ENCODE measurements at regions not wholly inside any gene's neighbourhood (a gene's known extent, or its start where the extent isn't known, plus 50 kb on each side); places are given as distances from the start of the nearest gene placed in this dataset.

DNA sequence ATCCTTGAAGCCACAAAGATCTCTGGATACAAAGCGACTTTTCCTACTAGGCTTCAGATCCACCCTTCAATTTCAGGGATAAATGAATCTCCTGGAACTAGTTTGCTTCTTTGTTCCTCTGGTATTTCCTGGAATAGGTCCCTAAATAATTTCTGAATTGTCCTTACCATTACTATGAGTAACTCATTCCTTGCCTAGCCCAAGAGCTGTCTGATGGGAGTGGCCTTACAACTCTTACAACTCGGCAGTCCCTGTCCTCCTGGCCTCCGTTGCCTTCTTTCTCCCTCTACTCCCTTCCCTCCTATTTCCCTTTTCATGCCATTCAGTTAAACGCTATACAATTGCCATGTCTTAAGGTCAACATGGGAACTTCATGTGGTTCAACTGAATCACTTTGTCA is 98.2 kb upstream of the FHL2 start:
- DNase-seq (no peak), ATAC-seq (replicated peaks in 1 of 4) (no peak)
- WGBS (ENCODE audit: insufficient coverage) = 87% methylated on average over 3 of the region's 4 CpGs
- Mint-ChIP-seq H3K36me3 (no peaks in the 10 kb centered on the region), H3K4me1 (peaks cover 0 to 4% (median 0%) of the 10 kb centered on the region in 3 donors), H3K27ac (no peak overlapping the region), H3K27me3 (peaks cover 13 to 36% of the 10 kb centered on the region in 2 donors), H3K9me3 (peaks cover 10 to 25% (median 16%) of the 10 kb centered on the region in 3 donors), H3K4me3 (no peak overlapping the region)
- ChIA-PET CTCF (no interaction called here), POLR2A (no interaction called here)
- H3K9me3 ChIP-seq = no peaks in the 10 kb centered on the region
- no peak overlapping the region for H3K4me3 ChIP-seq (ENCODE audit: control insufficient read depth in 1 of 2, extremely low read depth in 1 of 2, low read length in 1 of 2)
- H3K27me3 ChIP-seq (replicated peaks in 1 of 2; ENCODE audit: control insufficient read depth in 2 of 2, extremely low read depth in 1 of 2, insufficient read depth in 2 of 2, low read length in 1 of 2) = peaks cover 0 to 14% of the 10 kb centered on the region in 2 experiments
- no peaks in the 10 kb centered on the region for H3K36me3 ChIP-seq (ENCODE audit: control insufficient read depth in 2 of 2, extremely low read depth in 1 of 2, insufficient read depth in 1 of 2, low read length in 1 of 2)
- no peaks in the 10 kb centered on the region for H3K4me1 ChIP-seq (ENCODE audit: control insufficient read depth in 1 of 2, extremely low read depth in 1 of 2, insufficient read depth in 2 of 2, low read length in 2 of 2)
- no peak overlapping the region for H3K27ac ChIP-seq (ENCODE audit: low read length)

GRCh38 chr2:105496271-105496670 is 97.4 kb upstream of the FHL2 start:
- H3K9me3 Mint-ChIP-seq = peaks cover 10 to 24% (median 15%) of the 10 kb centered on the region in 3 donors
- H3K36me3 ChIP-seq (ENCODE audit: control insufficient read depth in 2 of 2, extremely low read depth in 1 of 2, insufficient read depth in 1 of 2, low read length in 1 of 2) = no peaks in the 10 kb centered on the region
- H3K27ac Mint-ChIP-seq = no peak overlapping the region
- H3K4me3 Mint-ChIP-seq = no peak overlapping the region
- 89% methylated on average over 1 of the region's 3 CpGs for WGBS (ENCODE audit: insufficient coverage)
- H3K27me3 ChIP-seq (replicated peaks in 1 of 2; ENCODE audit: control insufficient read depth in 2 of 2, extremely low read depth in 1 of 2, insufficient read depth in 2 of 2, low read length in 1 of 2) = peaks cover 0 to 14% of the 10 kb centered on the region in 2 experiments
- DNase-seq = no peak
- peaks cover 0 to 4% (median 0%) of the 10 kb centered on the region in 3 donors for H3K4me1 Mint-ChIP-seq
- ATAC-seq (replicated peaks in 1 of 4) = no peak
- H3K36me3 Mint-ChIP-seq = no peaks in the 10 kb centered on the region
- ChIA-PET CTCF (no interaction called here), POLR2A (interaction anchor here in 1 of 2 donors (0.6 kb wide), 1 partner anchor 445 kb away, joined by 3 read pairs; no protein-coding TSS in a partner anchor)
- H3K4me3 ChIP-seq (ENCODE audit: control insufficient read depth in 1 of 2, extremely low read depth in 1 of 2, low read length in 1 of 2) = no peak overlapping the region
- H3K4me1 ChIP-seq (ENCODE audit: control insufficient read depth in 1 of 2, extremely low read depth in 1 of 2, insufficient read depth in 2 of 2, low read length in 2 of 2) = no peaks in the 10 kb centered on the region
- no peaks in the 10 kb centered on the region for H3K9me3 ChIP-seq
- peaks cover 19 to 36% of the 10 kb centered on the region in 2 donors for H3K27me3 Mint-ChIP-seq
- H3K27ac ChIP-seq (ENCODE audit: low read length) = no peak overlapping the region

DNA sequence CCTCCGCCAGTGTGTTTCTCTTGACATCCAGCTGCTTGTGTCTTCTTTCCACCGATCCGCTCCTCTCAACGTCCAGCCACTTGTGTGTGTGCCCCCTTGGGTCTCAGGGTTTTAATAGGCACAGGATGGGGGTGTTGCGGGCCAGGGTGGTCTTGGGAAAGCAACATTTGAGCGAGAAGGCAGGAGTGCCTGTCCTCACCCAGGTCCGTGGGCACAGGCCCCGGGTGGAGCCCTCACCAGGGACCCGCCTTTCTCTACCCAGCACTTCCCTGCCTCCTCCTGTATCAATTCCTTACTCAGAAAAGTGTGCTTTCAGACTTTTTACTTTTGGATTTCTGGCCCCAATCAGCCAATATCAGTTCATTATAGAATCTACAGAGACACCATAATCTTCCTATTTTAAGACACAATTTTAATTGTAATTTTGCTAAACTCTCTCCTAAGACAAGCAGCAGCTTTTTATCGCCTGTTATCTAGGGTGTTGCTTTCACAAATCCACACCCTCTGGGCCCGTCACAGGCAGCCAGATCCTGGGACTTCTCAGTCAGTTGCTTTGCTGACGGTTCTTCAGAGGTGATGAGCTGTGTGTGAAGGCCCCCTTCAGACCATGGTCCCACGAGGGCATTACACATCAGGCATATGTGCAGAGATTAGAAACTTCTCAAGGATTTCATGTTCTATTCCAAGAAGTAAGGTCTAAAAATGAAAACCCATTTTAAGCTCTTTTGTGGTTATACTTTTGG is 96.0 kb upstream of the FHL2 start:
- Histone ChIP-seq H3K4me1 (ENCODE audit: control insufficient read depth in 1 of 2, extremely low read depth in 1 of 2, insufficient read depth in 2 of 2, low read length in 2 of 2) (no peaks in the 10 kb centered on the region), H3K36me3 (ENCODE audit: control insufficient read depth in 2 of 2, extremely low read depth in 1 of 2, insufficient read depth in 1 of 2, low read length in 1 of 2) (no peaks in the 10 kb centered on the region), H3K27ac (ENCODE audit: low read length) (no peak overlapping the region), H3K27me3 (replicated peaks in 1 of 2; ENCODE audit: control insufficient read depth in 2 of 2, extremely low read depth in 1 of 2, insufficient read depth in 2 of 2, low read length in 1 of 2) (peaks cover 0 to 14% of the 10 kb centered on the region in 2 experiments), H3K9me3 (no peaks in the 10 kb centered on the region), H3K4me3 (ENCODE audit: control insufficient read depth in 1 of 2, extremely low read depth in 1 of 2, low read length in 1 of 2) (no peak overlapping the region)
- ChIA-PET CTCF (no interaction called here), POLR2A (no interaction called here)
- WGBS (ENCODE audit: insufficient coverage) = 89% methylated on average over 9 of the region's 13 CpGs
- peaks cover 6 to 19% (median 11%) of the 10 kb centered on the region in 3 donors for H3K9me3 Mint-ChIP-seq
- ATAC-seq (replicated peaks in 1 of 4) (no peak), DNase-seq (no peak)
- no peak overlapping the region for H3K27ac Mint-ChIP-seq
- peaks cover 19 to 37% of the 10 kb centered on the region in 2 donors for H3K27me3 Mint-ChIP-seq
- no peak overlapping the region for H3K4me3 Mint-ChIP-seq
- peaks cover 0 to 4% (median 0%) of the 10 kb centered on the region in 3 donors for H3K4me1 Mint-ChIP-seq
- no peaks in the 10 kb centered on the region for H3K36me3 Mint-ChIP-seq

- Histone ChIP-seq H3K9me3 (no peaks in the 10 kb centered on the region), H3K36me3 (ENCODE audit: control insufficient read depth in 2 of 2, extremely low read depth in 1 of 2, insufficient read depth in 1 of 2, low read length in 1 of 2) (no peaks in the 10 kb centered on the region), H3K27ac (ENCODE audit: low read length) (no peak overlapping the region), H3K27me3 (replicated peaks in 1 of 2; ENCODE audit: control insufficient read depth in 2 of 2, extremely low read depth in 1 of 2, insufficient read depth in 2 of 2, low read length in 1 of 2) (peaks cover 0 to 12% of the 10 kb centered on the region in 2 experiments), H3K4me3 (ENCODE audit: control insufficient read depth in 1 of 2, extremely low read depth in 1 of 2, low read length in 1 of 2) (no peak overlapping the region), H3K4me1 (ENCODE audit: control insufficient read depth in 1 of 2, extremely low read depth in 1 of 2, insufficient read depth in 2 of 2, low read length in 2 of 2) (no peaks in the 10 kb centered on the region)
- Mint-ChIP-seq H3K4me1 (no peaks in the 10 kb centered on the region), H3K4me3 (no peak overlapping the region), H3K36me3 (no peaks in the 10 kb centered on the region), H3K27ac (no peak overlapping the region), H3K27me3 (peaks cover 10 to 19% of the 10 kb centered on the region in 2 donors), H3K9me3 (peaks cover 6 to 19% (median 11%) of the 10 kb centered on the region in 3 donors)
- CTCF ChIA-PET = no interaction called here
- ATAC-seq (replicated peaks in 1 of 4) = no peak
- no peak for DNase-seq
- no CpG with 5 or more reads among the region's 1 CpG for WGBS (ENCODE audit: insufficient coverage)
- POLR2A ChIA-PET = no interaction called here
These were observed 92.1 kb upstream of the FHL2 start for GRCh38 chr2:105490956-105491355.

GRCh38 chr2:105490204-105490603 is 91.4 kb upstream of the FHL2 start:
- WGBS (ENCODE audit: insufficient coverage) = 67% methylated on average over 3 of the region's 4 CpGs
- Mint-ChIP-seq H3K27me3 (peaks cover 6 to 19% of the 10 kb centered on the region in 2 donors), H3K9me3 (peaks cover 6 to 19% (median 11%) of the 10 kb centered on the region in 3 donors), H3K27ac (no peak overlapping the region), H3K36me3 (no peaks in the 10 kb centered on the region), H3K4me1 (no peaks in the 10 kb centered on the region), H3K4me3 (no peak overlapping the region)
- ChIA-PET POLR2A (no interaction called here), CTCF (interaction anchor here in 1 of 2 donors (0.6 kb wide), 2 partner anchors 797 to 1662 kb away, joined by 3 to 4 read pairs; no protein-coding TSS in a partner anchor)
- no peaks in the 10 kb centered on the region for H3K36me3 ChIP-seq (ENCODE audit: control insufficient read depth in 2 of 2, extremely low read depth in 1 of 2, insufficient read depth in 1 of 2, low read length in 1 of 2)
- no peak for DNase-seq
- H3K4me3 ChIP-seq (ENCODE audit: control insufficient read depth in 1 of 2, extremely low read depth in 1 of 2, low read length in 1 of 2) = no peak overlapping the region
- ATAC-seq (replicated peaks in 1 of 4) = no peak
- no peaks in the 10 kb centered on the region for H3K4me1 ChIP-seq (ENCODE audit: control insufficient read depth in 1 of 2, extremely low read depth in 1 of 2, insufficient read depth in 2 of 2, low read length in 2 of 2)
- H3K9me3 ChIP-seq = no peaks in the 10 kb centered on the region
- H3K27me3 ChIP-seq (replicated peaks in 1 of 2; ENCODE audit: control insufficient read depth in 2 of 2, extremely low read depth in 1 of 2, insufficient read depth in 2 of 2, low read length in 1 of 2) = peaks cover 0 to 12% of the 10 kb centered on the region in 2 experiments
- H3K27ac ChIP-seq (ENCODE audit: low read length) = no peak overlapping the region

DNA sequence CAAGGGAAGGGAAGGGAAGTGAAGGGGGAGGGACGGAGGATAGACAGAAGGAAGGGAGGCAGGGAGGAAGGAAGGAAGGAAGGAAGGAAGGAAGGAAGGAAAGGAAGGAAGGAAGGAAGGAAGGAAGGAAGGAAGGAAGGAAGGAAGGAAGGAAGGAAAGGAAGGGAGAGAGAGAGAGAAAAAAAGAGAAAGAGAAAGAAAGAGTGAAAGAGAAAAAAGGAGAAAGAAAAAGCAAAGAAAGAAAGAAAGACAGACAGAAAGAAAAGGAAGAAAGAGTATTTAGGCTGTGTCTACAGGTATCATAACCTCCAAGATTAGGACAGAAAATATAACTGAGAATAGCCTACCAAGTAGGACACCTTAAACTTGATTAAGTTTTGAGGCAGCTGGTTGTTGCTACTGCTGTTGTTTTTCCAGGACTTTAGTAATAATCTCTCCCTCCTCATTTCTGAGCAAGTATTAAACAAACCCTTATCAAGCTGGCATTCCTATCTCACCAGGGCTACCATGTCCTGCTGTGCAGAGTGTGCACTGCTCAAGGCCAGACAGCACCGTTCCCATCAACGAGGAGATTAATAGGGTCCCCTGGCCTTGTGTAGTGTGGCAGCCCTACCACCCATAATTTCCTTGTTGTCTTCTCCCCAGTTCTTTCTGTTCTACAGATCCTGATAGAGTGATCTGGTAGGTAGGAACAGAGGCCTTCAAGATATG is 90.5 kb upstream of the FHL2 start:
- Mint-ChIP-seq H3K9me3 (peaks cover 6 to 19% (median 11%) of the 10 kb centered on the region in 3 donors), H3K27ac (no peak overlapping the region), H3K4me1 (no peaks in the 10 kb centered on the region), H3K27me3 (peaks cover 6 to 15% of the 10 kb centered on the region in 2 donors), H3K36me3 (no peaks in the 10 kb centered on the region), H3K4me3 (no peak overlapping the region)
- no peak for DNase-seq
- Histone ChIP-seq H3K4me3 (ENCODE audit: control insufficient read depth in 1 of 2, extremely low read depth in 1 of 2, low read length in 1 of 2) (no peak overlapping the region), H3K9me3 (no peaks in the 10 kb centered on the region), H3K4me1 (ENCODE audit: control insufficient read depth in 1 of 2, extremely low read depth in 1 of 2, insufficient read depth in 2 of 2, low read length in 2 of 2) (no peaks in the 10 kb centered on the region), H3K36me3 (ENCODE audit: control insufficient read depth in 2 of 2, extremely low read depth in 1 of 2, insufficient read depth in 1 of 2, low read length in 1 of 2) (no peaks in the 10 kb centered on the region), H3K27ac (ENCODE audit: low read length) (no peak overlapping the region), H3K27me3 (replicated peaks in 1 of 2; ENCODE audit: control insufficient read depth in 2 of 2, extremely low read depth in 1 of 2, insufficient read depth in 2 of 2, low read length in 1 of 2) (peaks cover 0 to 4% of the 10 kb centered on the region in 2 experiments)
- no peak for ATAC-seq (replicated peaks in 1 of 4)
- POLR2A ChIA-PET = no interaction called here
- WGBS (ENCODE audit: insufficient coverage) = 65% methylated on average over 1 of the region's 3 CpGs
- CTCF ChIA-PET = no interaction called here
